ENCODE measurements at regions not wholly inside any gene's neighbourhood (a gene's known extent, or its start where the extent isn't known, plus 50 kb on each side); places are given as distances from the start of the nearest gene placed in this dataset.

- TF ChIP-seq CTCF (conservative IDR thresholded peaks at IDR 0.05) = no peak
- no peak for TF ChIP-seq EZH2 (IDR thresholded peaks at IDR 0.05; ENCODE audit: low read depth)
Observed at GRCh38 chr7:66514050-66514449, 114.6 kb upstream of the KCTD7 start.
